ENCODE measurements at regions not wholly inside any gene's neighbourhood (a gene's known extent, or its start where the extent isn't known, plus 50 kb on each side); places are given as distances from the start of the nearest gene placed in this dataset.

DNA sequence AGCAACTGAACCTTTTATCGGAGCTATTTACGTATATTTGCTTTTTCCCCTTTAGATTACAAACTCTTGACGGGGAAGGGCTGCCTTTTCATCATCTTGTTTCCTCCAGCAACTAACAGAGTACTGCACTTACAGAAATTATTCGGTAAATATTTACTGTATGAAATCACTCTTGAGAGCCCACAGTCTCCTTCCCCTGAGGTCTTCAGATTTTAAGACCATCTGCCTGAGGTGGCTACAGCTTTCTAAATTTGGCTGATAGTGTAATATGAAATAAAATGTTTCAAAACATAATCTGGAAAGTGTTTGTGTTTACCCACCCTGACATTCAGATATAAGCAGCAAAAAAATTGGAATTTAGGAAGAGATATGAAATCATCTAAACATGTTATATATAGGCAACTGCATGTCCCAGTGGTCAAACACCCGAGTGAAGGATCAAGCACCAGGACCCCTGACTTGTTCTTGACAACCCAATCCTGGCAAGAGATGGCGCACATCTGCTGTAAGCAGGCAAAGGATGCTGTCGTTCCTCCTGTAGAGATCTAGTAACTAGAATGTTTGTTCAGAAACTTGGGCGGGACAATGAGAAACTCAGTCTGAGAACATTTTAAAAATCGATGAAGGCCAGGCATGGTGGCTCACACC lies 60.9 kb downstream of the SIPA1L2 start:
- H3K9me3 ChIP-seq, result no peaks in the 10 kb centered on the region
- no peak for TF ChIP-seq CTCF (IDR thresholded peaks at IDR 0.05)
- intact Hi-C loops (cut with DNase I; ENCODE audit: low total_unique reads), result no loop called here
- no peak for DNase-seq
- H3K27ac ChIP-seq, result no peak overlapping the region
- H3K4me1 ChIP-seq, result peaks cover 0 to 4% (median 0%) of the 10 kb centered on the region in 4 donors
- no peaks in the 10 kb centered on the region for H3K36me3 ChIP-seq
- H3K27me3 ChIP-seq, result no peaks in the 10 kb centered on the region
- no peak overlapping the region for H3K4me3 ChIP-seq

DNA sequence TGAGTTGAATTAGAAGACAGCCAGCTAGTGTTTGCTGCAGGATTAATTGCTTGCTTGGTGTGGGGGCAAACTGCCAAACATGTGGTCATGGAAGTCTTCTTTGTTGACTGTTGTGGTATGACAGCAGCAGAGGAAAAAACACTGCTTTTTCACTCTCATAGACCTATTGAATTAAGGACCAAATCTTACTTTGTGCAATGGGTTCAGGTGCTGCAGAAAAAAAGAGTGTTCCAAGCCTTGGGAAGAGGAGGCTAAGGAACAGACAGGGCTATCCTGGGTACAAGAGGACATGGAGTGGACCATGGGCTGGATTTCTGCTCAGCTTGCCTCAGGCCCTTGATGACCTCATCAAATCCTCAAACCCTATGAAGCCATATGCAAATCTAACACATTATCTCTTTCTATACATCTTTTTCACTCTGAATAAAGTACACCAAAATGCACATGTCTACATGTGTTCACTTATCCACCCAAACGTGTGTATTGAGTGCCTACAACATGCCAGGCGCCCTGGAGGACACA lies 61.5 kb downstream of the SIPA1L2 start:
- intact Hi-C loops (cut with DNase I; ENCODE audit: low total_unique reads), result no loop called here
- no peaks in the 10 kb centered on the region for H3K27me3 ChIP-seq
- H3K27ac ChIP-seq, result no peak overlapping the region
- H3K4me1 ChIP-seq, result peaks cover 0 to 4% (median 0%) of the 10 kb centered on the region in 4 donors
- DNase-seq, result no peak
- no peaks in the 10 kb centered on the region for H3K36me3 ChIP-seq
- TF ChIP-seq CTCF (IDR thresholded peaks at IDR 0.05), result no peak
- H3K4me3 ChIP-seq, result no peak overlapping the region
- H3K9me3 ChIP-seq, result no peaks in the 10 kb centered on the region

DNA sequence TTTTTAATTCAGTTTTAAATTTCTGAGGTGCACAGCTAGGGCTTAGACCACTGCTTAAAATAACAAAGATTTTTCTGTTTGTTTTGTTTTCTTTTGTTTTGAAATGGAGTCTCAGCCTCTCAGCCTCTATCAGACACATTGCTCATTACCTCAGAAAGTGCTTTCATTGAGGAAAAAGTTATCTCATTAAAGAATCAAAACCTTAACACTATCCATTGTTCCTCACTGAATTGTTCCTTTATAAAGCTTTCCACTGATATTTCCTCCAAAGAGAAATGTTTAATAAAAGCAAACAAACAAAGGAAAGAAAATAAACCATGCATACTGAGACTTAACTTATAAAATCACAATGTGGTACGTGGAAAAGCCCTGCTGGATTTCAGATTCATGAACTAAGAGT lies 63.8 kb downstream of the SIPA1L2 start:
- H3K27ac ChIP-seq, result no peak overlapping the region
- no peak for DNase-seq
- no peaks in the 10 kb centered on the region for H3K9me3 ChIP-seq
- TF ChIP-seq CTCF (IDR thresholded peaks at IDR 0.05), result no peak
- no peaks in the 10 kb centered on the region for H3K27me3 ChIP-seq
- intact Hi-C loops (cut with DNase I; ENCODE audit: low total_unique reads), result no loop called here
- H3K4me1 ChIP-seq, result peaks cover 0 to 4% (median 0%) of the 10 kb centered on the region in 4 donors
- no peaks in the 10 kb centered on the region for H3K36me3 ChIP-seq
- H3K4me3 ChIP-seq, result no peak overlapping the region

DNA sequence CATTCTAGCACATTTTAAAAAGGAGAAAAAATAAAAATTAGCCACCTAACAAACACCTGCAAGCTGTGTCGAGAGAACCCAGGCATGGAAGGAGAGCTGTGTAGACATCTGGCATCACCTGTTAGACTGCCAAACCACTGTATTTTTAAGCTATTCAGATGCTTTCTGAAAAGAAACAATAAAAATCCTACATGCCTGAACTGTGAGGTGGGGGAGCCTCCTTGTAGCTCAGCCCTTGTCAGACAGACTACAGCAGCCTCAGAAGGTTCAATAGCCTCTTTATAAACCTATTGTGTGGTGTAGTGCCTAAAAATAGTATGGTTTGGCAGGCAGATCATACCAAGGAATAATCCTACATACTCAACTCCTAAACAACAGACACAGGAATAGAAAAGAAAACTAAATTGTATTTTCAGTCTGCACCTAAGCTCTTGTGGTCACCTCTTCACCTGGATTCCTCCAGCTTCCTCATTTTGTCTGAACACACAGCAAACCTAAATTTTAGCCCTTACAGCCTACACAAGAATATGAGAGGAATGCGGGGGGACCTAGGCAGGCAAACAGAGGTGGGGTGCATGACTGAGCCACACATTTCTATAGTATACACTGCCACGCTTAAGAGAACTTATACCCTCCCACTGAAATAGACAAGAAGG lies 67.0 kb downstream of the SIPA1L2 start:
- Histone ChIP-seq H3K36me3 (no peaks in the 10 kb centered on the region), H3K4me1 (peaks cover 0 to under 1% (median 0%) of the 10 kb centered on the region in 4 donors), H3K4me3 (no peak overlapping the region), H3K27ac (no peak overlapping the region), H3K27me3 (no peaks in the 10 kb centered on the region), H3K9me3 (no peaks in the 10 kb centered on the region)
- DNase-seq, result no peak
- no peak for TF ChIP-seq CTCF (IDR thresholded peaks at IDR 0.05)
- intact Hi-C loops (cut with DNase I; ENCODE audit: low total_unique reads), result no loop called here

DNA sequence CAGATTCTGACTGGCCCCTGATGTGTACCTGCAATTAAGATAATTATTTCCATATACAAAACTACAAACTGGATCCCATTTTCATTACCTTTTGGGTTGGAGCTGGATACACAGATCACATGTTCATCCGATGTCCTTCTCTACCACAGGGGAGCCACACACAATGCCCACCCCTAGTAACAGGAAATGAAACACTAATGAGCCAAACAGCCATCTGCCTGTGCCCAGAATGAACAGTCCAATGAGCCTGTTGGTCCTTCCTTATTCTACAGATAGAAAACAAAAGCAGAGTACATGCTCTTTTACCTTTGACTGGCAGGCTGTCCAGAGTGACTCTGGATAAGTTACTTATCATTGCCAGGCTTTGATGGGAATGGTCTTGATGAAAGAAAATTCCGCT lies 68.6 kb downstream of the SIPA1L2 start:
- peaks cover 0 to 4% (median 0%) of the 10 kb centered on the region in 4 donors for H3K4me1 ChIP-seq
- intact Hi-C loops (cut with DNase I; ENCODE audit: low total_unique reads), result no loop called here
- H3K27me3 ChIP-seq, result no peaks in the 10 kb centered on the region
- no peak overlapping the region for H3K4me3 ChIP-seq
- H3K36me3 ChIP-seq, result no peaks in the 10 kb centered on the region
- TF ChIP-seq CTCF (IDR thresholded peaks at IDR 0.05), result no peak
- no peaks in the 10 kb centered on the region for H3K9me3 ChIP-seq
- H3K27ac ChIP-seq, result no peak overlapping the region
- DNase-seq, result no peak

Data from tibial artery (tissue), 4 donors.